ENCODE measurements at regions not wholly inside any gene's neighbourhood (a gene's known extent, or its start where the extent isn't known, plus 50 kb on each side); places are given as distances from the start of the nearest gene placed in this dataset.

DNA sequence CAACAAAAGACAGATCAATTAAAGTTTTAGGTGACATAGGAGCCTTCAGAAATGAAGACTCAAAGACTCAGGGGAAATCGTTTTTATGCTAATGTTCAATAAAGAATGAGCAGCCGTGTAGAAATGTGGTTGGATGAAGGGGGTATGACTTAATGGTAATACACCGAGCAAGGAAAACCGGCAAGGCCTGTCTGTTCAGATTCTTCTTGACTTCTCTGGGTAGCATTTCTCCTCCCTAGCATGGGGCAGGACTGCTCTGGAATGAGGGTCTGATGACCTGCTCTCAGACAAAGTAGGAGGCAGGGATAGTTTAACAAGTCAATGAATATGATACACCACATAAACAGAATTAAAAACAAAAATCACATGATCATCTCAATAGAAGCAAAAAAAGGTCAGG, 487.4 kb downstream of the ZNF608 start:
- no peak for DNase-seq

- no peak for DNase-seq
These were observed 489.4 kb downstream of the ZNF608 start for GRCh38 chr5:124257048-124257447.

DNA sequence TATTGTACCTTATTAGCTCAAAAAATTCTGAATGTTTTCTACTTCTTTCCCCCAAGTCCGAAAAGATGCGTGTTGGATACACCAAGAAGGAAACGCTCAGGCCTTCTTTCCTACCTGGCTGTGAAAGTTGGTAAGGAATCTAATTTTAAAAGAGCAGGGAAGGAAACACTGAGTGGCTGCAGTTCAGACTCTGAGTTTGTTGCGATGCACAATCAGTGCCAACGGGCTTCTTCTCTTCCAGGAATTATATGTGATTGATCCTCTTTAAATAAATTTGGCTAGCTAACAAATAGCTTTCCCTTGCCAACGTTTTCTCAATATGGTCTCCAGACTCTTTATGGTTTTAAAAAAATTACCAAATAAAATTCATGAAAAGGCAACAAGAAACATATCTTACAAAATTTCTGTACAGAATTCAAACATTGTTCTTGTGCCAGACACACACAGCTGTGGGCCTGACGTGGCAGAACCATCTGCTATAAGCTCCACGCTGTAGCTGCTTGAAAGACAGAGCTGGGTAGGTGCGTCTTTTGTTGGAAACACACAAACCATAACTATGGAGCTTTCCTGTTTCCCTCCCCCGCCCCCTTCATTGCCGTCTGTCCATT, 493.1 kb downstream of the ZNF608 start:
- DNase-seq: peak; percentile 77

- DNase-seq: no peak
These were observed 493.7 kb downstream of the ZNF608 start for GRCh38 chr5:124252747-124253146.

DNA sequence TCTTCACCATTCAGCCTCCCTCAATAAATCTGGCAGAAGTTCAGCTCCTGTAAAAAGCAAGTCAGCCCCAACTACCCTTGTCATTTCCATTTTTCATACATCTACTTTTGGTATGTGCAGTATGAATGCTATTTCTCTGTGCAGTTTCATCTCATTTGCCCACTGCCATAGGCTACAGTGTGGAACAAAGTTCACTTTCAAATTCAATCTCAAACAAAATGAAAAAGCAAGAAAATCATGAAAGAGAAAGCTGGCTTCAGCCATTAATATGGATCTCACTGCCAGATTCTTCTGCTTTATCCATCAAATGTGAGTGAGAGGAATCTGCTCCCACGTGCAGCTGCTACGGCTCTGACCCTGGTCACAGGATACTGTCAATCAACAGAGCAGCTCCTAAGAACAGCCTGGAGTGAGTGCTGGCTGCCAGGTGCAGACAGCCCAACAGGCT, 494.2 kb downstream of the ZNF608 start:
- DNase-seq: peak; percentile 57

- no peak for DNase-seq
These were observed 501.2 kb downstream of the ZNF608 start for GRCh38 chr5:124245276-124245675.

DNA sequence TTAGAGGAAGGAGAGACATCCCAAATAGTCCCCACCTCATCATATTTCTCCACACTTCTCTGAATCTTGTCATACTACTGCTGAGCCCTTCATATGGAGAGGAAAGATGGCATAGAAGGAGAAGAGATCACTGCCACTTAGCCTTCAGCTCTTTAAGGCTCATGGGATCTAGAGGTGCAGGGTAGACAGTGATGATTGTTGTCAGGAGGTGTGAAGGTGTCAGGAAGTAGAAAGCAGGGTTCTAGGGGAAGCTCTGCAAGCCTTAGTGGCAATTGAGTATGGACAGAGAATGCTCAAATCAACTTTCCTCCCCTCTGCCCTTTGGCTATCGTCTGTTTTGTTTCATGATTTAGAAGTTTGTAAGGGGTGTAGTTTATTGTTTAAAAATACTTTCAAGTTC, 505.7 kb downstream of the ZNF608 start:
- no peak for DNase-seq

DNA sequence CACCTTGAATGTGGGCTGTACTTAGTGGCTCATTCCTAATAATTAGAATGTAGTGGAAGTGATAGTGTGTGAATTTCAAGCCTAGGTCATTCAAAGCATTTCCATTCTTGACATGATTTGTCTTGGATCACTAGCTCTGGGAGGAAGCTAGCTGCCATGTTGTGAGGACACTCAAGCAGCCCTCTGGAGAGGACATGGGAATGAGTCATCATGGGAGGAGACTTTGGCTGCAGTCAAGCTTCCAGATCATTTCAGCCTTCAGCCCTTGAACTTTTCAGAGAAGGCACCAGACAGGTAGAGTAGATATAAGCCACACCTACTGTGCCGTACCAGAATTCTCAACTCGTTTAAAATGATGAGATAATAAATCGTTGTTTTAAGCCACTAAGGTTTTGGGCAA, 506.9 kb downstream of the ZNF608 start:
- no peak for DNase-seq

- DNase-seq: no peak
These were observed 508.1 kb downstream of the ZNF608 start for GRCh38 chr5:124238350-124238749.

DNA sequence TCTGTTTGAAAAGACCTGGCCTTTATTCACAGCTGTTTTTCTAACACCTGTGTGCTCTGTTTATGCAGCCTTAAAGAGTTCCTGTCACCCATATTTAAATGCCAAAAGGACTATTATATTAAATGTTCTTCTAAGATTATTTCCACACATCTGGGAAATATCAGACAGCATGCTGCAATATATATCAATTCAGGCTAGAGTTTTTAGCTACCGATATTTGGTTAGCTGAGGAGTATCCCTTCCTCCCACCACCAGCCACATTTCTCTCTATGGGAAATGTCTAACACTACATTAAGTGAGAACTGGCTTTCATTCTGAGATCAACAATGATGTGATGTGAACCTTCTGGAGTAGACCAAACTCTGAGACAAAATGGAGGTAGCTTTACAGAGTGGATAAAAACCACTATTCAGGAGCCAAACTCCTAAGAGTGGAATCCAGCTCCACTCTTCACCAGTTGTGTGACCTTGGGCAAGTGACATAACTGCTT, 509.2 kb downstream of the ZNF608 start:
- no peak for DNase-seq

- DNase-seq: no peak
These were observed 509.9 kb downstream of the ZNF608 start for GRCh38 chr5:124236361-124237205.

- DNase-seq: no peak
These were observed 510.9 kb downstream of the ZNF608 start for GRCh38 chr5:124235576-124235975.

DNA sequence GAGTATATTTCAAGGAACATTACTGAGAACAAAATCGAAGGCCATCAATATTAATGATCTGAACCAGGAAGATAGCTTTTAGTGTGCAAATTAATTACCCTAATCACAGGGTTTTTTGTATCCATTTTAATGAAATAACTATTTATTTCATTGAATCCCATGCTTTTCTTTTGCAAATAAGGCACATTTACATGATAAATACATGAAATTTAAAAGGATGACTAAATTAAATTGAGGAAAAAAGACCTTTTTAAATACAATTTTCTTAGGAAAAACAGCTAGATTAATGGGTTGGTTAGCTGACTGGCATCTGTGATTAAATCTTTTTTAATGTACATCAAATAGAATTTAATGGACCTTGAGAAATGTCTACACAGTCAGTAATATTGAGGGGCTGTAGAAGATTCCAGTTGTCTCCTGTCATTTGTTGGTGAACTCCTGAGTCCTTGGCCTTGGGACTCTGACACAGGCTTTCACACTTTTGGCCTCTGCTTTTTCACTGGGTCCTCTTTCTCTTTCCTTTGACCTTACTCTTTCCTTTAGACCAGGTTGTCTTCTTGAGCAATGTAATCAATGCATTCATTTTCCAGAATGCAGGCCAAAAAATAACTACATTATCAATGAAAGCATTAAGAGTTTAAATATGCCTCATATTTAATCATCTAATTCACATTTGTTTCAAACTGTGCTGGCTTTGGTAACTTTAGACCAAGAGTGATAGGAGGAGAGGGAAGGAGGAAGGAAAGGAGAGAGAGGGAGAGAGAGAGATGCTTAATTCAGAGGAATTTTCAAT, 511.5 kb downstream of the ZNF608 start:
- no peak for DNase-seq

- no peak for DNase-seq
These were observed 512.2 kb downstream of the ZNF608 start for GRCh38 chr5:124234022-124234769.

DNA sequence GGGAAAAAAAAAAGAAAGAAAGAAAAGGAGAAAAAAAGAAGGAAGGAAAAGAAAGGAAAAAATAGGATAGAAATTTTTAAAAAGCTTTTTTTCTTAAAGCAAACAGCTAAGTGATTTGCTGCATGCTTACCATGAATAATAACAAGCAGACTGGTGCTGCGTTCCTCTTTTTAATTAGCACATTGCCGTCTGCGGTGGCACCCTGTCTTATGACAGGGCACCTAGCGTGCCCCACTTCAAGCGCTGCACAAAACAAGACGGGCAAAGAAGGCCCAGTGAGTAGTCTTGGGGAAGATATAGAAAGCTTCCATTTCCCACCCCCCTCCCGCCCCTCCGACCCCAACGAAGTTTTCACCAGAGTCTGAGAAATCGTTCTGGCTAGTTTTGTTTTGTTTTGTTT, 513.9 kb downstream of the ZNF608 start:
- DNase-seq: no peak

DNA sequence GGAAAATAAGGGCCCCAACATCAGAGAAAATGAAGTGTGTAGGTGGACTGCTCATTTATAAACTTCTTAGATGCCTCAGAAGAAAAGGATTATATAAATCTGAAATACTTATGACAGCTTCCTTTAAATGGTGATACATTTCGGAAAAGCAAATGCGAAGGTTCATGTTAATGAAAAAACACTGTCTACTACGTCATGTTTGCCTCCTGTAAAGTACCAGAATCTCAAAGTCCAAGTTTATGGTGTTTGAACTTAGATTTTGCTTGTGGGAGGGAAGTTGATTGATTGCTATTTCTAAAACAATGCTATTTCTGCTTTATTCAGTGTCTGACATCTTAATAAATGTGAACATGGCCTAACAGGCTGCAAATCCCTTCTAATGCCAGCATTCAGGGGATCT, 514.6 kb downstream of the ZNF608 start:
- DNase-seq: no peak

DNA sequence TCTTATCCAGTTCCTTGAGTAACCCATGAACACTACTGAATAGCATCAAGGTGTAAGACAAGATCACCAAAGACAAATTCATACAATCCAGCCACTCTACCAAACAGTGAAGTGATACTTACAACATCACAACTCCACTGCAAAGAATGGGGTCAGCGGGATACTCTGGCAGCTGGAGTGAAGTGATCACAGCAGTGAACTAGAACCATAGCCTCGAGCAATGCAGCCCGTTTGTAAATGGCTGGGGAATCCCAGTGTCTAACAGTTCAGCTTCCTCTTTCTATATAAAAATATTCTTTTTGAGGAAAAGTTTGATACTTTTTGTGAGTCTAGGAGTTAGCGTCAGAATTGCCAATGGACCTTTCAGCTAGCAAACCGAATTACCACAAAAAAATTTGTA, 515.2 kb downstream of the ZNF608 start:
- no peak for DNase-seq

GRCh38 chr5:124230456-124230855, 516.0 kb downstream of the ZNF608 start:
- no peak for DNase-seq

DNA sequence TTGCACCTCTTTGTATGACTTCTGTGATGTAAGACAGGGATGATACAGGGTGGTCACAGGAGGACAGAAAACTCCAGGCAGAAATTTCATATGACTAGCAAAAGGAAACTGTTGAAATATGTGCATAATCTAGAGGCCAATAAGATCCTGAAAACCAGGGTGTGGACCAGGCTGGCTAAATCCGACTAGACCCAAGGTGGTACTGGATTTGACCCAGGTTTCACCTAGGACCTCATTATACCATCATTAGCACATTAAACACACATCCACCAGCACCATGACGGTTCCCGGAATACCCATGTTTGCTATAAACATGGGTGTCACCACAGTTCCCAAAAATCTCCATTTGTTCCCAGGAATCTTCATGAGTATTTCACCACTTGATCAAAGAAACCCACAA, 517.1 kb downstream of the ZNF608 start:
- DNase-seq: no peak

DNA sequence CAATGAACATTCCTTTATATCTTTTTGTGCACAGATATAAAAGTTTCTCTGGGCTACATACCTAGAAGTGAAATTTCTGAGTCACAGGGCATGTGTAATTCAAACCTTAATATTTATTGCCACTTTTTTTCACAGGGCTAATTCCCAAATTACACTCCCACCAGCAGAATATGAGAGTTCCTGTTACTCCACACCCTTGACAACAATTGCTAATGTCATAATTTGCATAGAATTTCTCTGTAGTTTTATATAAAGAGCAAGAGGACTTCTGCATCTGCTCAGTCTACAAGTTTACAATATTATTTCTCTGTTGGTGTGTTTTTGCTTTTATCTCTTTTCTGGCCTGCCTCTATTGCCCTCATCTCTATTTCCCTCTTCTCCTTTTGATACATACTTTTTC, 518.5 kb downstream of the ZNF608 start:
- no peak for DNase-seq

- DNase-seq: no peak
These were observed 526.0 kb downstream of the ZNF608 start for GRCh38 chr5:124220418-124220817.

GRCh38 chr5:124212934-124213333, 533.5 kb downstream of the ZNF608 start:
- DNase-seq: no peak

All from left hindlimb (tissue), 1 donor.